ENCODE measurements at regions not wholly inside any gene's neighbourhood (a gene's known extent, or its start where the extent isn't known, plus 50 kb on each side); places are given as distances from the start of the nearest gene placed in this dataset.

GRCh38 chr1:82446955-82447354 is 646.2 kb downstream of the ADGRL2 start:
- no peak for DNase-seq (ENCODE audit: low read depth in 2 of 2)

GRCh38 chr1:82446236-82446635 is 645.5 kb downstream of the ADGRL2 start:
- no peak for DNase-seq (ENCODE audit: low read depth in 2 of 2)

GRCh38 chr1:82445827-82446226 is 645.1 kb downstream of the ADGRL2 start:
- no peak for DNase-seq (ENCODE audit: low read depth in 2 of 2)

DNA sequence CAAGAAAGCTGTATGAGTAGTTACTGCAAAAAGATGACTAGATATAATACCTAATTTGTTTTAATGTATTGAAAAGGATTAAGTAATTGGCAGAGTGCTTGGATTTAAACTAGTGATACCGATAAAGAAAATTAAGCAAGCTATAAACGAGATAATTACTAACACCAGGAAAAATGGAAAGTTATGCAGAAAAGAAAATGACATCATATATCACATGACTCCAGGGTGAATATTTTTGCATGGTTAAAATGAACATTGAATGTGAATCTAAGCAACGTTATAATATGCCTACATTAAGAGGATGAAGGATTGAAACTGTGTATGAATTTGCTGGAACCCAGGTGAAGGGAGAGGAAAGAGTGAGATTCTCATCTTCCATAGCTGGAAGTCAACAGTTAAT is 644.4 kb downstream of the ADGRL2 start:
- no peak for DNase-seq (ENCODE audit: low read depth in 2 of 2)

DNA sequence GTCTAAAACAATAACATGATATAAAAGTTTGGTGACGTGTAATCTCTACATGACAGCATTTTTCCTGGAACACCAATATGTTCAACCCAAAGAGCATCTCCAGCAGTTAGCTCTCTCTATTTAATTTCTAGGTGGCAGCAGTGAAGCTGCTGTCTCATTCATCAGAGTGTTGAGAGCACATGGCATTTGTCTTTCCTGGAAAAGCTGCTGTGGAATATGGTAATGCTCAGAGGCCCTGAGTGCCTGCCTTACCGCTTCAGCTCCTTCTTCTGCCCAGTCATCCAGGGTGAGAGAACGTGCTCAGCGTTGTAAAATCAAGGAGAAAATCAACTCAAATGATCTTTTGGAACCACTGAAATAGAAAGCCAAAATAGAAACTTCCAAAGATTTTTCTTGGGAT is 640.7 kb downstream of the ADGRL2 start:
- no peak for DNase-seq (ENCODE audit: low read depth in 2 of 2)

DNA sequence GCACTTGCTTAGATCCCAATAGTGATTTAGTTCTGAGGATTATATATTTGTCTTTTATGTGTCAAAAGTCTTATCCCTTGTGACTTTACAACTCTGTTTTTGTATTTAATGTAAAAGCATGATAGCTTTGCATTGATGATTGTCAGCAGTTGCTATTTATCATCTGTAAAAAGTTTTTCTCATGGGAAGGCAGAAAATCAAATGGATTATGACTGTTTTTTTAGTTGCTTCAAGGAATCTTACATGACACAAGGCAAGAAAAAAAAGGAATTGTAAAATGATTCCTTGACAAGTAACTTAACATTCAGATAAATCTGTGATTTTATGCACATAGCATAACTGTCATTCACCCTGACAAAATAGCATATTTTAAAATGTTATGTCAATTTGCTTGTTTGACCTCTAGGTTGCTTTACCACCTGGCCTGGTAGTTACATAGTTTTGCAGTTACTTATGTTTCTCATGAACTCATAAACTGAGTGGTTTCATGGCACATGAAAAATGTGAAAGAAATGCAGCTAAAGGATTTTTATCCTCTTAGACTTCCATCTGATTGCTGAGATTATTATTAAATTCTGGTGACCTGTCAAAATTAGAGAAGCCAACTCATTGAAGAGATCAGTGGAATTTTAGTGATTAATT is 622.6 kb downstream of the ADGRL2 start:
- no peak for DNase-seq (ENCODE audit: low read depth in 2 of 2)

DNA sequence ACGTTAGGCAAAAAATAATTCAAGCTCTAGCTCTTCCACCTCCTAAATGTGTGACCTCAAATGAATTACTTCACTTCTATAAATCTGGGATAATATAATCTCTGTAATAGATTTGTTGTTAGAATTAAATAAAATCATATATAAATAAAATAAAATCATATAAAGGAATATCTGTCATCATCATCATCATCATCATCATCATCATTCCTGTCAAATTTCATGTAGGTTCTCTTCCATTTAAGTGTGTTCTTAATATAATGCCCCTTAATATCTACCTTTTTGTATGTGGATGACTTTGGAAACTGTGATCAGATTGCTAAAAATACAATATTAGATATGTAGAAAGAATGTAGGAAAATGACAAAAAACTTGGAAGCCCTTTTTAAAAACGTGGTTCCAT is 621.0 kb downstream of the ADGRL2 start:
- no peak for DNase-seq (ENCODE audit: low read depth in 2 of 2)

- DNase-seq (ENCODE audit: low read depth in 2 of 2): no peak
Observed at GRCh38 chr1:82420584-82420983, 619.9 kb downstream of the ADGRL2 start.

GRCh38 chr1:82411605-82412004 is 610.9 kb downstream of the ADGRL2 start:
- no peak for DNase-seq (ENCODE audit: low read depth in 2 of 2)

DNA sequence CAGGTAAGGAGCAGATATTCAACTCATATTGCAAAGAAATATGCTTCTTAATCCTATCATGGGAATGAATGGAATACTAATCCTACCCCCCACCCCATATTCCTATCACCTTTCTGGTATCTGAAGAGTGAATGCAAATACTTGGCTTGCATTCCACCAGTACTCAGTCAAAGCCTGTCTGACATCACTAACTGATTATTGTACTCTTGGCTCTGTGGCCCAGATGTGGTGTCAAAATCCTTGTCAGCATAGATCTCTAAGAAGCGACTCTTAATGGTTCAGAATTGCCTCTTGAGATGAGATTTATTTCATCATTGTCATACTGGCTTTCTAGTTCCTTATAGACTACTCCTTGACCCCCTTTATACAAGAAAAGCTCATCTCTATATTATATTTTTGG is 604.6 kb downstream of the ADGRL2 start:
- no peak for DNase-seq (ENCODE audit: low read depth in 2 of 2)

DNA sequence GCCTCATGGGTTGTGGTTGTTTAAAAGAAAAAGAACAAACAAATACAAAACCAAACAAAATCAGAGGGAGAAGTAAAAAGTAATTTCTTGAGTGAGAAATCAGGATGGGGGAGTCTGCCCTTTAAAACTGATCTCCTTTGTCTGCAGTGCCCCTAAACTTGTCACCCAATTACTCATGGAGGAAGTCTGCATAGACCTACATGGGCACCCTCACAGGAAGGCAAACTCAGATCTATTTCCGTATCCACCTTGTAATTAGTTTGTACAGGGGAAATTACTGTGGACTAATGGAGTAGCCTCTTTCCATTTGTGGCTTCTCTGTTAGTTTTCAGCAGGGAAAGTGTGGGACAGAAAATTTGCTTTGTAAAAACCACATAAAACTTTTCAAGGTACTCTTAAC is 600.4 kb downstream of the ADGRL2 start:
- DNase-seq (ENCODE audit: low read depth in 2 of 2): no peak

DNA sequence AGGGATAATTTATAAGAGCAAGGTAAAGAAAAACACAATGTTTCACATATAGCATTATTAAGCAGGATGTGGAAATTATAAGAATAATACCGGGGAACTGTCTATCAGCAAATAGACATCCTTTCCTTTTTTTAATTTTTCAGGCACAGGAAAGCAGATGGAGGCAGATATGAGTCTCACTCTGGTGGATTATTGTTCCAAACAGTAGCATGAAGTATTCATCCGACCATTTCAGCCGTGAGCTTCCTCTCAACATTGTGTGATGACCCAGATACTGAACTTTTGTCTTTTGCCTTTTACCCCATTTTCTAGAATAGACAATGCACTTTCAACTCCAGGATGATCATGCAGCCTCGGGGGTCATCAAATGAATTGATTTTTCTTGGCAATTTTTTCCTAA is 599.8 kb downstream of the ADGRL2 start:
- no peak for DNase-seq (ENCODE audit: low read depth in 2 of 2)

DNA sequence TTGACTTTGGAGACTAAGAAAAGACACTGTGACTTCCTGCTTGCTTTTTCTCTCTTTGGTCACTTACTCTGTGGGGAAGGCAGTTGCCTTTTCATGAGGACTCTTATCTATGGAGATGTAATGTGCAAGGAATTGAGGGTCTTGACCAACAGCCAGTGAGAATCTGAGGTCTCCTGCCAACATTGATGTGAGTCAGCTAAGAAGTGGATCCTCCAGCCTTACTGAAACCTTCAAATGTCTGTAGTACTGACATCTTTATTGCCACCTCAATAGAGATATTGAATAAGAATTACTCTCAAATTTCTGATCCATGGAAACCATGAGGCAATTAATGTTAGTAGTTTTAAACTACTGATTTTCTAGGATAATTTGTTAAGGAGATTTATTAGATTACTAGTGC is 598.4 kb downstream of the ADGRL2 start:
- DNase-seq (ENCODE audit: low read depth in 2 of 2): no peak

- no peak for DNase-seq (ENCODE audit: low read depth in 2 of 2)
Observed at GRCh38 chr1:82398357-82398756, 597.6 kb downstream of the ADGRL2 start.

- no peak for DNase-seq (ENCODE audit: low read depth in 2 of 2)
Observed at GRCh38 chr1:82395440-82395839, 594.7 kb downstream of the ADGRL2 start.

DNA sequence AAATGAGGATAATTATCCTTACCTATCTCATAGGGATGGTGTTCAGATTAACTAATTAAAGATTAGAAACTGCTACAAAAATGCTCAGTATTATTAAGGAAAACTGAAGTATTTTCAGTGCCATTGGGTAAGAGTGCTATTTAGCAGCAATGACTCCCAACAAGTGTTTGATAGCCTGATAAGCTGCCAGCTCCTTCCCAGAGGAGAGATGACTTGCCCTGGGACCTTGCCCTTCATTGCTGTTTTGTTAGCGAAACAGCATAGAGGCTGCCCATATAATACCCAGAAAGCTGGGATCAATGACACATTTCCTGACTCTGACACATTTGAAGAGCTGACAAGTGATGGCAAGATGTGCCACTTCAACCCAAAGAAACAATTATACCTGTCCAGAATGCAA is 592.2 kb downstream of the ADGRL2 start:
- DNase-seq (ENCODE audit: low read depth in 2 of 2): no peak

DNA sequence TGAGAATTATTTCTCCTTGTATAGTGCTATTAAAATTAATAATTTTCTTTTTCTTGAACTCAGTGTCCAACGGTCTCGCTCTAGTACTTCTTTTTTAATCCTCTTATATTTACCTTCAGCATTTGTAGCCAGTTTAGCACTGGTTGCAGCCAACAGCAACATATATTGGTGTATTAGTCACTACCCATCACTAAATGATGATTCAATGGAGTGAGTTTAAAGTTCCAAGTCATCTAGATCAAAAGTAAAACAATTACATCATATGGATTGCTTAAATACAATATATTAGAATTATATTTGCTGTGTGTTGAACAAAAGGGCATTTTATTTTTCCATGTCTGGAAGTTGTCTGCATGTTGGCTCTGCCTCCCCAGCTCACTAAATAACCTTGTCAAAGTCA is 591.8 kb downstream of the ADGRL2 start:
- DNase-seq (ENCODE audit: low read depth in 2 of 2): no peak

DNA sequence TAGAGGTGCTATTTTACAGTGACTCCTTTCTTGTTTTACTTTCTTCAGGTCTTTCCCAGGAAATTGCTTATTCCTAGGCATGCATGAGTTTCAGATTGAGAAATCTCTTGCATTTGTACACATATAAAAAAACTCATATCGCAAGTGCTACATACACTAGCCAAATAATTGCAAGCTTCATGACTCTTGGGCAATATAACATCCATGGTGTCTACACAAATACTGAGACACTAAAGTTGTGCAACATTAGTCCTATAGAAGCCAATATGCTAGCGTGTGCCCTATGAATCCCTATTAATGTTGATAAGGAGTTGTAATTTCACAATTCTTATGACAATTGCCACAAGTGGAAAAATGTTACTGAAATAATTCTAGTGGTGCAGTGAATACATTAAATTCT is 591.0 kb downstream of the ADGRL2 start:
- no peak for DNase-seq (ENCODE audit: low read depth in 2 of 2)

DNA sequence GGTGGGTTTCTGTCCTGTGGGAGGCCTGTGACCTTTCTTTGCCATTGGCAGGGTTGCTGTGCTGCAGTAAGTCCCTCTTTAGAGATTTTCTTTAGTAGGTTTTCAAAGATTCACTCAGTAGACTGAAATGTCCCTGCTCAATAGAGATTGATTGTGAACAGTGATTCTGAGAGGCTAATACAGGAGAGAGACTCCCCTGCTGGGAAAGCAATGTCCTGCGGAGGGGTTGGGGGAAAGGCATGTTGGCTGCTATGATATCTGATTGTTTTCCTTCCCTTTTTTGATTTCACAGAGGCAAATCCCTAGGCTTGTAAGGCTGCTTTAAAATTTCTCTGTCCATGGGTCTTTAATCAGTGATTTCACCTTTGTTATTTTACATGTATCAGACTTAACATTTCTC is 589.9 kb downstream of the ADGRL2 start:
- no peak for DNase-seq (ENCODE audit: low read depth in 2 of 2)

DNA sequence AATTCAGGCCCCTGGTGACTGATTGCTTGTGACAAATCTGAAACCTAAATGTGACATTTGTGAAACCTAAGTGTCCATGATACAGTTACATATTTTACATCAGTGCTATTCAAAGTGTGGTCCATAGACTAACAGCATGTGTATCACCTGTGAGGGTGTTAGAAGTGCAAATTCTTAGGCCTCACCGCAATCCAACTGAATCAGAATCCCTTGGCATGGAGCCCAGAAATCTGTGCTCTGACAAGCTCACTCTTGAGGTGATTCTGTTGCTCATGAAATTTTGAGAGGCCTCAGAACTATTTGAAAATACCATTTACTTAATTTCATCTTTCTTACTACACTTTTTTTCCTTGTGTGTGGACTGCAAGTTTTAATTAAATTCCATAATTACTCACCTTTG is 587.9 kb downstream of the ADGRL2 start:
- no peak for DNase-seq (ENCODE audit: low read depth in 2 of 2)

GRCh38 chr1:82387012-82387366 is 586.3 kb downstream of the ADGRL2 start:
- no peak for DNase-seq (ENCODE audit: low read depth in 2 of 2)

DNA sequence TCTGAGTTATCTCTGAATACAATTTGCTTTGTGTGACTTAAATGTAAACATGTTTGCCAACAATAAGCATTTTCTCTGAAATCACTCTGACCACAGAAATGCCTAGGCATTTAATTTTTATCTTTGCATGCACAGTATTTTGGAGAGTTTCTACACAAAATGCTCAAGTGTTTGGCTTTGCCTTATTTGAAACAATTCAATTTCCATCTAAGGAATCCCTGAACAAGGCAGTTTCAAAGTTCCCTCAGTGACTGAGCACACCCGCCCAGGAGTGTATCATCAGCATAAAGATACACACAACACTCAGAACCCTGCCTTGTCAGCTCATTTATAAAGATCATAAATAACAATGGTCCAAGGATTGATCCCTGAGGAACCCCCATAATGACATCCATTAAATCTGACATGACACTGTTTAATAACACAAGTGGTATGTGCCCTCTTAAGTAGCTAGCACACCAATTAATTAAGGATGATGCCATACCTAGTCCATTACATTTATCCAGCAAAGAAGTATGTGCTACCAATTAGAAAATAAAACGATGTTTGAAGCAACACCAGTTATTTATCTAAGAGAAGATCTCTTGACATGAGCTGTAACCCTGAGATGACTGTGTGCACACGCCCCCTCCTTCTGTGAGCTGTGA is 585.8 kb downstream of the ADGRL2 start:
- DNase-seq (ENCODE audit: low read depth in 2 of 2): no peak

DNA sequence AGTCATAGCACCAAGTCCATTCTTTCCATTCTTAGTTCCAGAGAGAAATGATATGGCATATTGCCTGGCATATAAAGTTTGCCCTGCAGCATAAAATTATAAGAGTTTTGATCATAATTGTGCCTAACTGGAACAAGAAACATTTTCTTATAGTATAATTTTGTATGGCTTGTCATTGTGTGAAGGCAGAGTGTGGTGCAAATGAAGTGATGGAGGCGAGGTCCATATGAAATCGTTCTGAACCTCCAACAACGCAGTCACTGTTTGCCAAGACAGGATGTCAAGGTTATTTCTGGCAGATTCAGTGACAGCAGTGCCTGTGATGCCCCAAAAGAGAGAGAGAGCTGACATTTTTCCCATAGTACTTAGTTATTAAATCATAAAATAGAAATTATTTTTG is 584.0 kb downstream of the ADGRL2 start:
- DNase-seq (ENCODE audit: low read depth in 2 of 2): no peak

All from stimulated activated CD8-positive, alpha-beta memory T cell treated with anti-CD3 and anti-CD28 coated beads, Interleukin-15, amount 100 ng/mL, for 4 hours (primary cell).